ENCODE measurements at regions not wholly inside any gene's neighbourhood (a gene's known extent, or its start where the extent isn't known, plus 50 kb on each side); places are given as distances from the start of the nearest gene placed in this dataset.

DNA sequence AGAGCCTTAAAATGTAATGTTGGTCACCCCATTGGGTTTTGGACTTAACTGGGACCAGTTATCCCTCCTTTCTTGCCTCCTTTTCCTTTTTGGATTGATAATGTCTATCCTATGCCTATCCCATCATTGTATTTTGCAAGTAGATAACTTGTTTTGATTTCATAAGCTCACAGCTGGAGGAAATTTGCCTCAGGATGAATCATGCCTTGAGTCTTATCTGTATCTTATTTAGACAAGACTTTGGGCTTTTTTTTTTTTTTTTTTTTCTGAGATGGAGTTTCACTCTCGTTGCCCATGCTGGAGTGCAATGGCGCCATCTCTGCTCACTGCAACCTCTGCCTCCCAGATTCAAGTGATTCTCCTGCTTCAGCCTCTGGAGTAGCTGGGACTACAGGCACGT lies 443.3 kb downstream of the DNAH5 start:
- TF ChIP-seq EZH2 (IDR thresholded peaks at IDR 0.05; ENCODE audit: low read depth, low read length, severe bottlenecking), result no peak
- TF ChIP-seq, protein P1, sequence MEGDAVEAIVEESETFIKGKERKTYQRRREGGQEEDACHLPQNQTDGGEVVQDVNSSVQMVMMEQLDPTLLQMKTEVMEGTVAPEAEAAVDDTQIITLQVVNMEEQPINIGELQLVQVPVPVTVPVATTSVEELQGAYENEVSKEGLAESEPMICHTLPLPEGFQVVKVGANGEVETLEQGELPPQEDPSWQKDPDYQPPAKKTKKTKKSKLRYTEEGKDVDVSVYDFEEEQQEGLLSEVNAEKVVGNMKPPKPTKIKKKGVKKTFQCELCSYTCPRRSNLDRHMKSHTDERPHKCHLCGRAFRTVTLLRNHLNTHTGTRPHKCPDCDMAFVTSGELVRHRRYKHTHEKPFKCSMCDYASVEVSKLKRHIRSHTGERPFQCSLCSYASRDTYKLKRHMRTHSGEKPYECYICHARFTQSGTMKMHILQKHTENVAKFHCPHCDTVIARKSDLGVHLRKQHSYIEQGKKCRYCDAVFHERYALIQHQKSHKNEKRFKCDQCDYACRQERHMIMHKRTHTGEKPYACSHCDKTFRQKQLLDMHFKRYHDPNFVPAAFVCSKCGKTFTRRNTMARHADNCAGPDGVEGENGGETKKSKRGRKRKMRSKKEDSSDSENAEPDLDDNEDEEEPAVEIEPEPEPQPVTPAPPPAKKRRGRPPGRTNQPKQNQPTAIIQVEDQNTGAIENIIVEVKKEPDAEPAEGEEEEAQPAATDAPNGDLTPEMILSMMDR (IDR thresholded peaks at IDR 0.05; ENCODE audit: control extremely low read depth in 1 of 3, insufficient read depth in 1 of 3, low read depth in 1 of 3, low read length in 3 of 3), result no peak
- TF ChIP-seq RNF2 (IDR thresholded peaks at IDR 0.05; ENCODE audit: borderline replicate concordance, low read depth, low read length, missing control alignments, poor library complexity, severe bottlenecking), result no peak
- no peak for TF ChIP-seq EP300 (IDR thresholded peaks at IDR 0.05; ENCODE audit: borderline replicate concordance in 1 of 2, low read depth in 2 of 2, low read length in 2 of 2)
- TF ChIP-seq KDM1A (IDR thresholded peaks at IDR 0.05; ENCODE audit: borderline replicate concordance, low read length), result no peak
- TF ChIP-seq MAX (IDR thresholded peaks at IDR 0.05), result no peak
- TF ChIP-seq POLR2A (IDR thresholded peaks at IDR 0.05; ENCODE audit: control extremely low read depth in 1 of 2, low read depth in 2 of 2, low read length in 2 of 2), result no peak
- TF ChIP-seq POLR2AphosphoS5 (IDR thresholded peaks at IDR 0.05; ENCODE audit: low read depth, low read length), result no peak
- TF ChIP-seq, protein P2, sequence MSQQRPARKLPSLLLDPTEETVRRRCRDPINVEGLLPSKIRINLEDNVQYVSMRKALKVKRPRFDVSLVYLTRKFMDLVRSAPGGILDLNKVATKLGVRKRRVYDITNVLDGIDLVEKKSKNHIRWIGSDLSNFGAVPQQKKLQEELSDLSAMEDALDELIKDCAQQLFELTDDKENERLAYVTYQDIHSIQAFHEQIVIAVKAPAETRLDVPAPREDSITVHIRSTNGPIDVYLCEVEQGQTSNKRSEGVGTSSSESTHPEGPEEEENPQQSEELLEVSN (IDR thresholded peaks at IDR 0.05), result no peak
- no peak for TF ChIP-seq TEAD4 (IDR thresholded peaks at IDR 0.05; ENCODE audit: low read depth, low read length)
- TF ChIP-seq TCF12 (IDR thresholded peaks at IDR 0.05; ENCODE audit: low read depth, low read length), result no peak

Measured in H1 (cell line).